ENCODE measurements at regions not wholly inside any gene's neighbourhood (a gene's known extent, or its start where the extent isn't known, plus 50 kb on each side); places are given as distances from the start of the nearest gene placed in this dataset.

- H3K9me3 Mint-ChIP-seq: no peaks in the 10 kb centered on the region
- Histone ChIP-seq H3K27ac (ENCODE audit: low read depth, low read length) (no peak overlapping the region), H3K36me3 (ENCODE audit: control insufficient read depth, insufficient read depth, low read length) (no peaks in the 10 kb centered on the region), H3K27me3 (ENCODE audit: control insufficient read depth, insufficient read depth, low read length, poor library complexity, severe bottlenecking) (no peaks in the 10 kb centered on the region), H3K4me3 (ENCODE audit: low read length) (no peak overlapping the region), H3K4me1 (ENCODE audit: control insufficient read depth, insufficient read depth, low read length) (no peaks in the 10 kb centered on the region), H3K9me3 (ENCODE audit: control insufficient read depth, low read length) (no peaks in the 10 kb centered on the region), H3K9ac (ENCODE audit: extremely low read depth, low read length, poor library complexity, severe bottlenecking) (no peak overlapping the region)
- H3K27ac Mint-ChIP-seq: no peak overlapping the region
- 80% methylated on average over 2 of the region's 2 CpGs; no CpG with 5 or more reads in 1 of the 2 experiments for WGBS, 2 experiments (ENCODE audit: insufficient coverage in 1 of 2, insufficient read length in 1 of 2)
- TF ChIP-seq, protein P1, sequence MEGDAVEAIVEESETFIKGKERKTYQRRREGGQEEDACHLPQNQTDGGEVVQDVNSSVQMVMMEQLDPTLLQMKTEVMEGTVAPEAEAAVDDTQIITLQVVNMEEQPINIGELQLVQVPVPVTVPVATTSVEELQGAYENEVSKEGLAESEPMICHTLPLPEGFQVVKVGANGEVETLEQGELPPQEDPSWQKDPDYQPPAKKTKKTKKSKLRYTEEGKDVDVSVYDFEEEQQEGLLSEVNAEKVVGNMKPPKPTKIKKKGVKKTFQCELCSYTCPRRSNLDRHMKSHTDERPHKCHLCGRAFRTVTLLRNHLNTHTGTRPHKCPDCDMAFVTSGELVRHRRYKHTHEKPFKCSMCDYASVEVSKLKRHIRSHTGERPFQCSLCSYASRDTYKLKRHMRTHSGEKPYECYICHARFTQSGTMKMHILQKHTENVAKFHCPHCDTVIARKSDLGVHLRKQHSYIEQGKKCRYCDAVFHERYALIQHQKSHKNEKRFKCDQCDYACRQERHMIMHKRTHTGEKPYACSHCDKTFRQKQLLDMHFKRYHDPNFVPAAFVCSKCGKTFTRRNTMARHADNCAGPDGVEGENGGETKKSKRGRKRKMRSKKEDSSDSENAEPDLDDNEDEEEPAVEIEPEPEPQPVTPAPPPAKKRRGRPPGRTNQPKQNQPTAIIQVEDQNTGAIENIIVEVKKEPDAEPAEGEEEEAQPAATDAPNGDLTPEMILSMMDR (conservative IDR thresholded peaks at IDR 0.05): no peak
- peaks cover under 1% of the 10 kb centered on the region for H3K4me1 Mint-ChIP-seq
- no peaks in the 10 kb centered on the region for H3K27me3 Mint-ChIP-seq (ENCODE audit: insufficient read depth)
- H3K36me3 Mint-ChIP-seq (ENCODE audit: low read depth): no peaks in the 10 kb centered on the region
- DNase-seq: no peak
- H3K4me3 Mint-ChIP-seq: no peak overlapping the region
Observed at GRCh38 chr3:105938806-105939205, 70.0 kb upstream of the CBLB start.

- Mint-ChIP-seq H3K4me3 (no peak overlapping the region), H3K4me1 (no peaks in the 10 kb centered on the region), H3K36me3 (ENCODE audit: low read depth) (no peaks in the 10 kb centered on the region), H3K27me3 (ENCODE audit: insufficient read depth) (no peaks in the 10 kb centered on the region), H3K27ac (no peak overlapping the region), H3K9me3 (no peaks in the 10 kb centered on the region)
- no peak overlapping the region for H3K4me3 ChIP-seq (ENCODE audit: low read length)
- no peak overlapping the region for H3K9ac ChIP-seq (ENCODE audit: extremely low read depth, low read length, poor library complexity, severe bottlenecking)
- TF ChIP-seq, protein P1 (conservative IDR thresholded peaks at IDR 0.05): no peak
- no peaks in the 10 kb centered on the region for H3K36me3 ChIP-seq (ENCODE audit: control insufficient read depth, insufficient read depth, low read length)
- H3K27me3 ChIP-seq (ENCODE audit: control insufficient read depth, insufficient read depth, low read length, poor library complexity, severe bottlenecking): no peaks in the 10 kb centered on the region
- H3K9me3 ChIP-seq (ENCODE audit: control insufficient read depth, low read length): no peaks in the 10 kb centered on the region
- no peak for DNase-seq
- no peaks in the 10 kb centered on the region for H3K4me1 ChIP-seq (ENCODE audit: control insufficient read depth, insufficient read depth, low read length)
- H3K27ac ChIP-seq (ENCODE audit: low read depth, low read length): no peak overlapping the region
Observed at GRCh38 chr3:105944276-105944675, 75.5 kb upstream of the CBLB start.

DNA sequence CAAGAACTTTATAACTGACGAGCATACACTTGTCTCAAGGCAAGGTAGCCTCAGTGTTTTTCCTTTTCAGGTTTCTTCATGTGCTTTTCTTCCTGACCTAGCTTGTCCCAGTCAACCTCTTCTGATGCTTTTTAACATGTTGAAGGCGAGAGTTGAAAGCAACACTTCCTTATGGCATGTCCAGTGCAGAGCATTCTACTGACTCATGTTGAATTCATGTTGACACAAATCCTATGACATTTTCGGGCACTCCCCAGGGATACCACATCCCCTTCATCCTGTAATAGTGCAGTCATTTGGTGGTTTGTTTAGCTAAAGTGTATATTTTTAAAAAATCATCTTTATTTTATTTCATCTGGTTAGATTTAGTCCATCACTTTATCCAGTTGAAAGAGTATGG, 75.9 kb upstream of the CBLB start:
- no peaks in the 10 kb centered on the region for H3K27me3 Mint-ChIP-seq (ENCODE audit: insufficient read depth)
- Histone ChIP-seq H3K36me3 (ENCODE audit: control insufficient read depth, insufficient read depth, low read length) (no peaks in the 10 kb centered on the region), H3K27ac (ENCODE audit: low read depth, low read length) (no peak overlapping the region), H3K9ac (ENCODE audit: extremely low read depth, low read length, poor library complexity, severe bottlenecking) (no peak overlapping the region), H3K9me3 (ENCODE audit: control insufficient read depth, low read length) (no peaks in the 10 kb centered on the region), H3K4me1 (ENCODE audit: control insufficient read depth, insufficient read depth, low read length) (no peaks in the 10 kb centered on the region), H3K27me3 (ENCODE audit: control insufficient read depth, insufficient read depth, low read length, poor library complexity, severe bottlenecking) (no peaks in the 10 kb centered on the region), H3K4me3 (ENCODE audit: low read length) (no peak overlapping the region)
- H3K9me3 Mint-ChIP-seq: no peaks in the 10 kb centered on the region
- no peak overlapping the region for H3K4me3 Mint-ChIP-seq
- no peaks in the 10 kb centered on the region for H3K36me3 Mint-ChIP-seq (ENCODE audit: low read depth)
- 93 to 100% methylated on average over 2 to 3 of the region's 3 CpGs for WGBS, 2 experiments (ENCODE audit: insufficient coverage in 1 of 2, insufficient read length in 1 of 2)
- TF ChIP-seq, protein P1 (conservative IDR thresholded peaks at IDR 0.05): no peak
- no peak overlapping the region for H3K27ac Mint-ChIP-seq
- no peak for DNase-seq
- no peaks in the 10 kb centered on the region for H3K4me1 Mint-ChIP-seq

Data from endodermal cell (in vitro differentiated cells).